CD14-positive monocyte (primary cell): ENCODE measurements at regions not wholly inside any gene's neighbourhood (a gene's known extent, or its start where the extent isn't known, plus 50 kb on each side); places are given as distances from the start of the nearest gene placed in this dataset.

Source experiments
- DNase-seq, 3 donors: peaks; one replicate each; pipeline ENCODE4 v3.0.0-alpha.2; 2011 to 2022
- H2AFZ ChIP-seq: 2 replicates; pipeline ENCODE4 v1.6.0; 2012; ENCODE audit warnings: mild to moderate bottlenecking, low read depth, low read length, inconsistent platforms; ENCODE audit not compliant: insufficient read depth, poor library complexity, severe bottlenecking
- H3K27ac ChIP-seq, 2 donors: 1 replicate in 1 of 2; 2 replicates in 1 of 2; pipeline ENCODE4 v1.5.1; 2012 to 2013; ENCODE audit warnings: low read length in 2 of 2, control low read depth in 1 of 2, inconsistent platforms in 1 of 2, low read depth in 1 of 2, mild to moderate bottlenecking in 1 of 2
- H3K27me3 ChIP-seq, 2 donors: one replicate each; pipeline versions ENCODE4 v1.6.0 to v1.6.1; 2011 to 2013; ENCODE audit warnings: low read length in 2 of 2; ENCODE audit not compliant: control insufficient read depth in 2 of 2, insufficient read depth in 2 of 2
- H3K36me3 ChIP-seq, 2 donors: replicated peaks in 1 of 2; 1 replicate in 1 of 2; 2 replicates in 1 of 2; pipeline versions ENCODE4 v1.5.1 to v1.6.1; 2012 to 2013; ENCODE audit warnings: low read length in 2 of 2, control low read depth in 1 of 2, inconsistent platforms in 1 of 2, mild to moderate bottlenecking in 1 of 2; ENCODE audit not compliant: insufficient read depth in 2 of 2, control insufficient read depth in 1 of 2
- H3K4me1 ChIP-seq, 2 donors: 1 replicate in 1 of 2; 2 replicates in 1 of 2; pipeline versions ENCODE4 v1.5.1 to v1.6.1; 2012 to 2013; ENCODE audit warnings: low read length in 2 of 2, control low read depth in 1 of 2, inconsistent platforms in 1 of 2, mild to moderate bottlenecking in 1 of 2, moderate library complexity in 1 of 2; ENCODE audit not compliant: insufficient read depth in 2 of 2, control insufficient read depth in 1 of 2
- H3K4me2 ChIP-seq: replicated peaks from 2 replicates; pipeline ENCODE3; 2012; ENCODE audit warnings: low read length, moderate library complexity, mild to moderate bottlenecking; ENCODE audit not compliant: poor library complexity, severe bottlenecking; ENCODE audit errors: extremely low read depth
- H3K4me3 ChIP-seq, 3 experiments: fragments of 200-600 bp in 1 of 3; sonication (generic) in 1 of 3; replicated peaks in 1 of 3; 1 replicate in 2 of 3; 2 replicates in 1 of 3; pipeline ENCODE4 v1.5.1; 2011 to 2013; ENCODE audit warnings: low read length in 3 of 3, mild to moderate bottlenecking in 3 of 3, control low read depth in 2 of 3, low read depth in 2 of 3, inconsistent platforms in 1 of 3, moderate library complexity in 1 of 3
- H3K79me2 ChIP-seq: 2 replicates; pipeline ENCODE4 v1.6.0; 2012; ENCODE audit warnings: mild to moderate bottlenecking, control low read depth, inconsistent platforms, low read length, moderate library complexity; ENCODE audit not compliant: insufficient read depth
- H3K9ac ChIP-seq: 2 replicates; pipeline ENCODE4 v1.6.0; 2017; ENCODE audit warnings: low read length, mild to moderate bottlenecking; ENCODE audit not compliant: insufficient read depth, poor library complexity, severe bottlenecking
- H3K9me3 ChIP-seq, 2 donors: replicated peaks in 1 of 2; 1 replicate in 1 of 2; 2 replicates in 1 of 2; pipeline versions ENCODE4 v1.5.1 to v1.6.1; 2012 to 2013; ENCODE audit warnings: low read length in 2 of 2, control low read depth in 1 of 2; ENCODE audit not compliant: control insufficient read depth in 1 of 2, insufficient read depth in 1 of 2
- H4K20me1 ChIP-seq: 2 replicates; pipeline ENCODE4 v1.6.0; 2012; ENCODE audit warnings: mild to moderate bottlenecking, low read length, control low read depth, moderate library complexity; ENCODE audit not compliant: insufficient read depth
- H3K27ac Mint-ChIP-seq, 7 donors: one replicate each; pipeline ENCODE4 v1.8.0; 2020; ENCODE audit warnings: mild to moderate bottlenecking in 7 of 7, mixed read lengths in 7 of 7, moderate library complexity in 6 of 7, inconsistent platforms in 2 of 7
- H3K27me3 Mint-ChIP-seq, 3 donors: one replicate each; pipeline ENCODE4 v1.8.0; 2021 to 2022; ENCODE audit warnings: low read depth in 3 of 3, mild to moderate bottlenecking in 3 of 3, mixed read lengths in 3 of 3, moderate library complexity in 3 of 3, inconsistent platforms in 1 of 3
- H3K36me3 Mint-ChIP-seq, 2 donors: one replicate each; pipeline ENCODE4 v1.8.0; 2020; ENCODE audit warnings: mixed read lengths in 2 of 2, inconsistent platforms in 1 of 2, mild to moderate bottlenecking in 1 of 2
- H3K4me1 Mint-ChIP-seq: one replicate; pipeline ENCODE4 v1.8.0; 2020; ENCODE audit warnings: mild to moderate bottlenecking, mixed read lengths
- H3K4me3 Mint-ChIP-seq, 2 donors: one replicate each; pipeline ENCODE4 v1.8.0; 2020; ENCODE audit warnings: mild to moderate bottlenecking in 2 of 2, mixed read lengths in 2 of 2, moderate library complexity in 1 of 2
- H3K9me3 Mint-ChIP-seq, 7 donors: one replicate each; pipeline ENCODE4 v1.8.0; 2020 to 2022; ENCODE audit warnings: mixed read lengths in 7 of 7, mild to moderate bottlenecking in 6 of 7, moderate library complexity in 6 of 7, inconsistent platforms in 2 of 7
- WGBS: methylation state at CpG from one replicate; pipeline ENCODE4 v1.1.5; 2013; ENCODE audit warnings: missing lambda C conversion rate; ENCODE audit not compliant: insufficient coverage; 5-methylcytosine and 5-hydroxymethylcytosine counted together
- intact Hi-C, 2 donors: fragments of 100-400 bp; cut with micrococcal nuclease; formaldehyde crosslinking; loops; one replicate each; pipeline versions ENCODE4 v1.15.0 to v1.15.1; 2023
- TF ChIP-seq, protein P1 (sequence below): fragments of 200-600 bp; IDR thresholded peaks from one replicate; pipeline ENCODE4 v1.8.0; 2022; ENCODE audit warnings: antibody characterized with exemption, mild to moderate bottlenecking

DNA sequence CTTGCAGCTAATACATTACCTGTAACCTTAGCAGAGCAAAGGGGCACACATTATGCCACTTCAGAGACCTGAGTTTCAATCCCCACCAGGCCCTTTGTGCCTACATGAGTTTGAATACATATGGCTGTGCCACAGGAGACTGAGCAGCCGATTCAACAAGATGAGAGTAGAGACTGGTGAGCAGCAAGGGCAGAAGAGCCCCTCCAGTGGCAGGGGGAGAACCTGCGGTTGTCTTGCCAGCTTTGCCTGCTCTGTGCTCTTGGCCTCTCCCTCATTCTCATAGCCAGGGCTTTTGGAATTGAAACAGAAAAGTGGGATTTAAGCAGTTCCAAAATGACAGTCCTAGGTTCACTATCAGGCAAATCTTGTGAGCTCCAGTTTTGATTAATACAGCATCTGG is 52.3 kb upstream of the CLNK start:
- H3K36me3 Mint-ChIP-seq = no peaks in the 10 kb centered on the region
- no peak overlapping the region for H2AFZ ChIP-seq
- TF ChIP-seq, protein P1, sequence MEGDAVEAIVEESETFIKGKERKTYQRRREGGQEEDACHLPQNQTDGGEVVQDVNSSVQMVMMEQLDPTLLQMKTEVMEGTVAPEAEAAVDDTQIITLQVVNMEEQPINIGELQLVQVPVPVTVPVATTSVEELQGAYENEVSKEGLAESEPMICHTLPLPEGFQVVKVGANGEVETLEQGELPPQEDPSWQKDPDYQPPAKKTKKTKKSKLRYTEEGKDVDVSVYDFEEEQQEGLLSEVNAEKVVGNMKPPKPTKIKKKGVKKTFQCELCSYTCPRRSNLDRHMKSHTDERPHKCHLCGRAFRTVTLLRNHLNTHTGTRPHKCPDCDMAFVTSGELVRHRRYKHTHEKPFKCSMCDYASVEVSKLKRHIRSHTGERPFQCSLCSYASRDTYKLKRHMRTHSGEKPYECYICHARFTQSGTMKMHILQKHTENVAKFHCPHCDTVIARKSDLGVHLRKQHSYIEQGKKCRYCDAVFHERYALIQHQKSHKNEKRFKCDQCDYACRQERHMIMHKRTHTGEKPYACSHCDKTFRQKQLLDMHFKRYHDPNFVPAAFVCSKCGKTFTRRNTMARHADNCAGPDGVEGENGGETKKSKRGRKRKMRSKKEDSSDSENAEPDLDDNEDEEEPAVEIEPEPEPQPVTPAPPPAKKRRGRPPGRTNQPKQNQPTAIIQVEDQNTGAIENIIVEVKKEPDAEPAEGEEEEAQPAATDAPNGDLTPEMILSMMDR = no peak
- intact Hi-C loops = no loop called here
- no peak overlapping the region for H3K27ac Mint-ChIP-seq
- peaks cover 0 to 4% (median 0%) of the 10 kb centered on the region in 7 donors for H3K9me3 Mint-ChIP-seq
- H3K9me3 ChIP-seq = no peaks in the 10 kb centered on the region
- H4K20me1 ChIP-seq = no peaks in the 10 kb centered on the region
- no peak overlapping the region for H3K4me3 ChIP-seq
- H3K4me3 Mint-ChIP-seq = no peak overlapping the region
- H3K4me1 ChIP-seq = no peaks in the 10 kb centered on the region
- H3K27me3 Mint-ChIP-seq = peaks cover 0 to 2% (median 2%) of the 10 kb centered on the region in 3 donors
- H3K79me2 ChIP-seq = no peaks in the 10 kb centered on the region
- no peak overlapping the region for H3K27ac ChIP-seq
- H3K27me3 ChIP-seq = no peaks in the 10 kb centered on the region
- H3K4me2 ChIP-seq = no peak overlapping the region
- H3K4me1 Mint-ChIP-seq = peaks cover 2% of the 10 kb centered on the region
- whole genome bisulfite sequencing = 89% methylated on average over 1 of the region's 2 CpGs
- no peak for DNase-seq
- H3K36me3 ChIP-seq = no peaks in the 10 kb centered on the region
- no peak overlapping the region for H3K9ac ChIP-seq

DNA sequence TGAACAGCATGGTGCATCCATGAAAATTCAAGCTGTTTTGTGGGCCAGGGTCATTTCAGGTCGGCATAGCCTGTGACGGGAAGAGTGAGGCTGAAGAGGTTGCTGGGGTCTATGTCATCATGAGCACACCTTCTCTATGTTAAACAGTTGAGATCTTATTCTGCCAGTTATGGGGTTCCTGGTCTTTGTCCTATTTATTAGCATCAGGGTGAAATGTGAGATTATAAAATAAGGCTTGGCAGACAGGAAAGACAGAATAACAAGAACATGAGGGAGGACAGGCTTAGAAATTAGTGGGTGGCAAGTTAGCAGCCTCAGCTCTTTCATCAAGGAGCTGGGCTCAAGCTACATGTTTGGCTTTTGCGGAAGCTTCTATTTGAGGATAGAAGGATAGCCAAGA is 51.7 kb upstream of the CLNK start:
- Histone ChIP-seq H3K36me3 (no peaks in the 10 kb centered on the region), H3K27me3 (no peaks in the 10 kb centered on the region), H3K79me2 (no peaks in the 10 kb centered on the region), H3K9me3 (no peaks in the 10 kb centered on the region), H2AFZ (no peak overlapping the region), H4K20me1 (no peaks in the 10 kb centered on the region), H3K27ac (no peak overlapping the region), H3K4me2 (no peak overlapping the region), H3K4me1 (no peaks in the 10 kb centered on the region), H3K9ac (no peak overlapping the region), H3K4me3 (no peak overlapping the region)
- intact Hi-C loops = no loop called here
- Mint-ChIP-seq H3K4me1 (peaks cover 2% of the 10 kb centered on the region), H3K9me3 (peaks cover 0 to 4% (median 0%) of the 10 kb centered on the region in 7 donors), H3K4me3 (no peak overlapping the region), H3K36me3 (no peaks in the 10 kb centered on the region), H3K27ac (no peak overlapping the region), H3K27me3 (peaks cover 1 to 2% (median 1%) of the 10 kb centered on the region in 3 donors)
- TF ChIP-seq, protein P1 = no peak
- no peak for DNase-seq
- 100% methylated on average over 1 of the region's 3 CpGs for WGBS
